OCI-LY7 (cell line): ENCODE measurements at regions not wholly inside any gene's neighbourhood (a gene's known extent, or its start where the extent isn't known, plus 50 kb on each side); places are given as distances from the start of the nearest gene placed in this dataset.

Experiments
- EZH2phosphoT487 ChIP-seq: fragments of 200-600 bp; sonication (generic); IDR thresholded peaks from 2 replicates; pipeline ENCODE4 v1.6.1; 2018; ENCODE audit warnings: low read depth, borderline replicate concordance, mild to moderate bottlenecking, mixed run types, antibody characterized with exemption, low read length, moderate library complexity, mixed read lengths
- TF ChIP-seq, protein P1 (sequence below): fragments of 200-600 bp; sonication (generic); conservative IDR thresholded peaks from 2 replicates; pipeline ENCODE4 v1.5.1; 2014; ENCODE audit warnings: mild to moderate bottlenecking, antibody characterized with exemption, low read length, moderate library complexity, mixed read lengths

DNA sequence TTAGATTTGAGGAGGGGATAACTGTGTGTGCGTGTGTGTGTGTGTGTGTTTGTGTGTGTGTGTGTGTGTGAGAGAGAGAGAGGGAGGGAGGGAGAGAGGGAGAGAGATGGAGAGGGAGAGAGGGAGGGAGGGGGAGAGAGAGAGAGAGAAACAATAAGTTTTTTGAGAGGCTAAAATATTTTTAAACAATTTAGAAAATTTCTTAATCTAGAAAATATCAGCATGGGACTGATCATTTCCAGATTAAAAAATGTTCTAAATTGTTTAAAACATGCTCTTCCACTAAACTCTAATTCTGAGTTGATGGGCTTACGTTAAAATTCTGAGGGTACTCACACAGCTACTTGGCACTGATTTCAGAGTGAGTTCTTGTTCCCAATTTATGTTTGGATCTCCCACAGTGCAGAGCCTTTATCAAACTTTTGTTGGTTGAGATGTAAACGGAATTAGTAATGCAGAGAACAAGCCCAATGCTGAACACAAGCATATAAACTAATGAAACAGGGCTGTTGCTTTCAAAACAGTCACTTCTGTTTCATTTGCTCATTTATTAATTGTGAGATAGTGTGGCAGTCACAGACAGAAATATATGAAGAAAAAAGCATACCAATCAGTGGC lies 73.4 kb upstream of the RGS2 start:
- TF ChIP-seq, protein P1, sequence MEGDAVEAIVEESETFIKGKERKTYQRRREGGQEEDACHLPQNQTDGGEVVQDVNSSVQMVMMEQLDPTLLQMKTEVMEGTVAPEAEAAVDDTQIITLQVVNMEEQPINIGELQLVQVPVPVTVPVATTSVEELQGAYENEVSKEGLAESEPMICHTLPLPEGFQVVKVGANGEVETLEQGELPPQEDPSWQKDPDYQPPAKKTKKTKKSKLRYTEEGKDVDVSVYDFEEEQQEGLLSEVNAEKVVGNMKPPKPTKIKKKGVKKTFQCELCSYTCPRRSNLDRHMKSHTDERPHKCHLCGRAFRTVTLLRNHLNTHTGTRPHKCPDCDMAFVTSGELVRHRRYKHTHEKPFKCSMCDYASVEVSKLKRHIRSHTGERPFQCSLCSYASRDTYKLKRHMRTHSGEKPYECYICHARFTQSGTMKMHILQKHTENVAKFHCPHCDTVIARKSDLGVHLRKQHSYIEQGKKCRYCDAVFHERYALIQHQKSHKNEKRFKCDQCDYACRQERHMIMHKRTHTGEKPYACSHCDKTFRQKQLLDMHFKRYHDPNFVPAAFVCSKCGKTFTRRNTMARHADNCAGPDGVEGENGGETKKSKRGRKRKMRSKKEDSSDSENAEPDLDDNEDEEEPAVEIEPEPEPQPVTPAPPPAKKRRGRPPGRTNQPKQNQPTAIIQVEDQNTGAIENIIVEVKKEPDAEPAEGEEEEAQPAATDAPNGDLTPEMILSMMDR = no peak
- no peak for TF ChIP-seq EZH2phosphoT487
